ENCODE measurements at regions not wholly inside any gene's neighbourhood (a gene's known extent, or its start where the extent isn't known, plus 50 kb on each side); places are given as distances from the start of the nearest gene placed in this dataset.

DNA sequence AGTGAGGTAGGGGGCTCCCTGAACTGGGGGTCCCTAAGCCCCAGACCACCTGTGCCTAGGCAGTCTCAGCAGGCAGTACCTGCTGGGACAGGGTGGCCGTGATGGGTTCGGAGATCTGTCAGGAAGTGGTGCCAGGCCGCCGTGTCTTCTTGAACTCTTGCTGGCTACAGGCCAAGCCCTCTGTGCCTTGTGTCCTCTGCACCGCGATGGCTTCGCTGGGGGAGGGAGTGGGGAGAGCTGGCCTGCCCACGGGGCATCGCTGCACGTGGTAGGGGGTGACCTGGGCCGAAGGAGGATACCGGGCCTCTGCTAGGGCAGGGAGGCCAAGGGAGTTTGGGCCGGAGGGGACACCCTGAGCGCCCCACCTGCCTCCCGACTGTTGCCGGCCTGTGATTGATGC, 96.7 kb upstream of the NKX1-1 start:
- no peak overlapping the region for H3K9ac ChIP-seq (ENCODE audit: low read depth, low read length)
- no peak overlapping the region for H3K4me3 ChIP-seq (ENCODE audit: low read length)
- WGBS: 92% methylated on average over 16 of the region's 16 CpGs
- peaks cover 2% of the 10 kb centered on the region; the same call in 1 of the 2 replicates for H3K27me3 ChIP-seq (ENCODE audit: insufficient read depth, low read length)
- H3K4me1 ChIP-seq (ENCODE audit: insufficient read depth, low read length): no peaks in the 10 kb centered on the region
- no peaks in the 10 kb centered on the region for H3K9me3 ChIP-seq (ENCODE audit: insufficient read depth, low read depth, low read length)
- H3K36me3 ChIP-seq (ENCODE audit: insufficient read depth, low read length): no peaks in the 10 kb centered on the region
- no peak overlapping the region for H3K27ac ChIP-seq (ENCODE audit: low read depth, low read length)

GRCh38 chr4:1502501-1502886, 96.3 kb upstream of the NKX1-1 start:
- no peaks in the 10 kb centered on the region for H3K36me3 ChIP-seq (ENCODE audit: insufficient read depth, low read length)
- whole genome bisulfite sequencing: 92% methylated on average over 16 of the region's 16 CpGs

DNA sequence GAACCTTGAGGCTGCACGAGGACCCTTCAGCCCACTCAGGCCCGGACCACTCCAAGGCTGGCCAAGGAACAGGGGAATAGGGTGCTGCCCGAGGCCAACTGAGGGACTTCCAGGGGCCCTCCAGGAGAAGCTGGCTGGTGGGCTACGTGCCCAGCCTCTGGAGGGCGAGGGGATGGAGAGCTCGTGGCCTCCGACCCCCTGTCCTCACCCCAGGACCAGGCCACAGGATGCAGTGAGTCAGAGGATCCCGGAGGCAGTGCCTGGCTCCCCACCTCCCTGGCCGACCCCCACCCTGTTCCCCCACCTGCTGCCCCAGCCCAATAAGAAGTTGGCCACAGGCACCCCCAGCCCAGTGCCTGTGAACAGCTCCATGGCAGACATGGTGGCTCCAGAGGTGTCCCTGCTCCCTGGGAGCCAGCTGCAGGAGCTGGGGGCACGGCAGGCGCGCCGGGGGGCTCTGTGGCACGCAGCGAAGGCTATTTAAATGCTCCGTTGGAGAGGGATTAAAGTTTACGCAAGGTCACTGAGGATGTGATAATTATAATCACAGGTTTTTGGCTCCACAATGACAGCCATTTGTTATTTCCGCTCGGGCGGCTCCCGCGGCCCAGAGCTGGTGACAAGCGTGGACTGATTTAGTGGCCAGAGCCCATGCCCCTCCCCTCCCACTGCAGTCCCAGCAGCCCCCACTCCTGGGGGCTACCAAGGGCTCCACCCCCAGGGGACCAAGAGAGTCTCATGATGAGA, 95.7 kb upstream of the NKX1-1 start:
- Histone ChIP-seq H3K9ac (ENCODE audit: low read depth, low read length) (no peak overlapping the region), H3K36me3 (ENCODE audit: insufficient read depth, low read length) (no peaks in the 10 kb centered on the region), H3K4me1 (ENCODE audit: insufficient read depth, low read length) (no peaks in the 10 kb centered on the region), H3K27me3 (ENCODE audit: insufficient read depth, low read length) (peaks cover 2% of the 10 kb centered on the region; the same call in 1 of the 2 replicates), H3K4me3 (ENCODE audit: low read length) (no peak overlapping the region), H3K9me3 (ENCODE audit: insufficient read depth, low read depth, low read length) (no peaks in the 10 kb centered on the region), H3K27ac (ENCODE audit: low read depth, low read length) (no peak overlapping the region)
- 94% methylated on average over 23 of the region's 23 CpGs for WGBS

More at GRCh38 chr4:1502501-1502886, 96.3 kb upstream of the NKX1-1 start:
- Histone ChIP-seq H3K9ac (ENCODE audit: low read depth, low read length) (no peak overlapping the region), H3K27ac (ENCODE audit: low read depth, low read length) (no peak overlapping the region), H3K27me3 (ENCODE audit: insufficient read depth, low read length) (peaks cover 2% of the 10 kb centered on the region; the same call in 1 of the 2 replicates), H3K4me1 (ENCODE audit: insufficient read depth, low read length) (no peaks in the 10 kb centered on the region), H3K4me3 (ENCODE audit: low read length) (no peak overlapping the region), H3K9me3 (ENCODE audit: insufficient read depth, low read depth, low read length) (no peaks in the 10 kb centered on the region)

DNA sequence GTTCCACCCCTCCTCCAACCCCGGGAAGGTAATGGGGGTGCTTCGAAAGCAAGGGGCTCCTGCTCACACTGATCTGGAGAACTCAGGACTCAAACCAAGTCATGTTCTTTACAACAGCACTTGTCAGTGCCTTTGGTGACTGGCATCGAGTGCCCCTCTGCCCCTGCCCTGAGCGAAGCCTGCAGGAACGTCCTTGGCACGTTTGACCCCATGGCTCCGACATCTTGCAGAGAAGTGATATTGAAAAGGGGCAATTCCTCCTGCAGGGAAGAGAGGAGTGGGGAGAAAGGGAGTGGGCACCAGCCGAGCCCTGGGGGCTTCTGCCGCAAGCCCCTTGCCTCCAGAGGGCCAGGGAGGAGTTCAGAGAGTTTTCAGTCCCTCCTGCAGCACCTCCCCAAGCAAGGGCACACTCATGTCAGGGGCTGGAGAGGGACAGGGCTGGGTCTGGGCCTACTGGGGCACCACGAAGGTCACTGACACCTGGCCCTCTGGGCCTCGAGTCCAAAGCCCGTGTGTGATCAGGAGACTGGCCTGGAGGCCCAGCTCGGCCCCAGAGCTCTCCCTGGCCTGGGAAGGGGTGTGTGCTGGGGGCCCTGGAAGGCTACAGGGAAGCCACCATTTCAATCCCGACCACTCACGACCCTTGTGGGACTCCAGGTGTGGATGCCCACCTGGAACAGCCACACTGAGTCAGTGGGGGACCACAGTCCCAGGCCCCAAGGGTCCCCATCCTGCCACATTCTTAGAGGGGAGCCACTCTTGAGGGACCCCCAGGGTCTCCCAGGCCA, 94.9 kb upstream of the NKX1-1 start:
- no peaks in the 10 kb centered on the region for H3K36me3 ChIP-seq (ENCODE audit: insufficient read depth, low read length)
- H3K9me3 ChIP-seq (ENCODE audit: insufficient read depth, low read depth, low read length): no peaks in the 10 kb centered on the region
- no peaks in the 10 kb centered on the region for H3K4me1 ChIP-seq (ENCODE audit: insufficient read depth, low read length)
- H3K9ac ChIP-seq (ENCODE audit: low read depth, low read length): no peak overlapping the region
- no peak overlapping the region for H3K27ac ChIP-seq (ENCODE audit: low read depth, low read length)
- WGBS: 91% methylated on average over 15 of the region's 15 CpGs
- no peak overlapping the region for H3K4me3 ChIP-seq (ENCODE audit: low read length)
- H3K27me3 ChIP-seq (ENCODE audit: insufficient read depth, low read length): peaks cover 2% of the 10 kb centered on the region; the same call in 1 of the 2 replicates

- no peaks in the 10 kb centered on the region for H3K4me1 ChIP-seq (ENCODE audit: insufficient read depth, low read length)
- WGBS: 91% methylated on average over 18 of the region's 18 CpGs
- H3K4me3 ChIP-seq (ENCODE audit: low read length): no peak overlapping the region
- no peaks in the 10 kb centered on the region for H3K9me3 ChIP-seq (ENCODE audit: insufficient read depth, low read depth, low read length)
- H3K27me3 ChIP-seq (ENCODE audit: insufficient read depth, low read length): peaks cover 2% of the 10 kb centered on the region; the same call in 1 of the 2 replicates
- no peak overlapping the region for H3K9ac ChIP-seq (ENCODE audit: low read depth, low read length)
- no peaks in the 10 kb centered on the region for H3K36me3 ChIP-seq (ENCODE audit: insufficient read depth, low read length)
- H3K27ac ChIP-seq (ENCODE audit: low read depth, low read length): no peak overlapping the region
Measured at GRCh38 chr4:1500231-1500965, 94.2 kb upstream of the NKX1-1 start.

DNA sequence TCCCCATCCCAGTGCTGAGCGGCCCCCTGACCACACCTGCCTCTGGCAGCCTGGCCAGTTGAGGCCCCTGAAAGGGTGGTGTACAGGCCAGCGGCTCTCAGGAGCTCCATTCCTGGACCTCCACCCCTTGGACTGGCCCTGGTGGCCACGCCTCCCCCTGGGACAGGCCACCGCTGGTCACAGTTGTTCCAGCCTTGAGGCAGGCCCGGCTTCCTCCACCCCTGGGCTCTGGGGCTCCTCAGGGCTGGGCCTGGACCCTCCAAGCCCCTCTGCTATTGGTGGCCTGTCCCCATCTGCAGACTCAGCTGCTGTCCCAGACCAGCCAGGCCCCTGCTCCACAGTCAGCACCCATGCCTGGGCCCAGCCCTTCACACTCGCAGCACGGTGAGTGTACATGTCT, 93.2 kb upstream of the NKX1-1 start:
- WGBS: 89% methylated on average over 7 of the region's 7 CpGs
- no peaks in the 10 kb centered on the region for H3K9me3 ChIP-seq (ENCODE audit: insufficient read depth, low read depth, low read length)
- H3K27ac ChIP-seq (ENCODE audit: low read depth, low read length): no peak overlapping the region
- H3K4me3 ChIP-seq (ENCODE audit: low read length): no peak overlapping the region
- H3K36me3 ChIP-seq (ENCODE audit: insufficient read depth, low read length): no peaks in the 10 kb centered on the region
- no peak overlapping the region for H3K9ac ChIP-seq (ENCODE audit: low read depth, low read length)
- H3K4me1 ChIP-seq (ENCODE audit: insufficient read depth, low read length): no peaks in the 10 kb centered on the region
- H3K27me3 ChIP-seq (ENCODE audit: insufficient read depth, low read length): peaks cover 2% of the 10 kb centered on the region; the same call in 1 of the 2 replicates

- 80% methylated on average over 7 of the region's 7 CpGs for WGBS
- Histone ChIP-seq H3K9me3 (ENCODE audit: insufficient read depth, low read depth, low read length) (no peaks in the 10 kb centered on the region), H3K27ac (ENCODE audit: low read depth, low read length) (no peak overlapping the region), H3K36me3 (ENCODE audit: insufficient read depth, low read length) (no peaks in the 10 kb centered on the region), H3K9ac (ENCODE audit: low read depth, low read length) (no peak overlapping the region), H3K27me3 (ENCODE audit: insufficient read depth, low read length) (peaks cover 2% of the 10 kb centered on the region; the same call in 1 of the 2 replicates), H3K4me3 (ENCODE audit: low read length) (no peak overlapping the region), H3K4me1 (ENCODE audit: insufficient read depth, low read length) (no peaks in the 10 kb centered on the region)
Measured at GRCh38 chr4:1497189-1497801, 91.1 kb upstream of the NKX1-1 start.

DNA sequence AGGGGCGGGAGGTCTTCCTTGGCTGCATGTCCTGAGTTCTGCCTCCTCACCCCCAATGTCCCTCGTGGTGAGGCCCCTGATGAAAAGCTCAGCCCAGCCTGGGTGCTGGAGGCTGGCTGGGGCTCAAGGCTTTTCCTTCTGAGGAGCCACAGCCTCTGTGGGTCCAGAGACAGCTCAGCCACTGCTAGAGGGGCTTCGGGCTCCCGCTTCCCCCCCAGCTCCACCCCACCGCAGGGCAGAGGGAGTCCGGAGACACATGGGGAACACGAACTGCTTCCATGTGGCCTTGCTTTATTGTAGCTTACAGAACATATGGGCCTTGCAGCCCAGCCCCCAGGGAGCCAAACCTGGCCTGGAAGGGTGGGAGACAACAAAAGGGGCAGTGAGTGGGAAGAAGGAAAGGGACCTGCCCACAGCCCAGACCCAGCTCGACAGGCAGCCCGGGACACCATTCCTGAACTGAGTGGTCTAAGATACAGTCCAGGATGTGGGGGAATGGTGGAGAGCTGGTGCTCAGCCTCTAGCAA, 89.9 kb upstream of the NKX1-1 start:
- H3K9ac ChIP-seq (ENCODE audit: low read depth, low read length): no peak overlapping the region
- H3K27me3 ChIP-seq (ENCODE audit: insufficient read depth, low read length): peaks cover 2% of the 10 kb centered on the region; the same call in 1 of the 2 replicates
- no peaks in the 10 kb centered on the region for H3K9me3 ChIP-seq (ENCODE audit: insufficient read depth, low read depth, low read length)
- 90% methylated on average over 9 of the region's 9 CpGs for WGBS
- no peak overlapping the region for H3K27ac ChIP-seq (ENCODE audit: low read depth, low read length)
- H3K36me3 ChIP-seq (ENCODE audit: insufficient read depth, low read length): no peaks in the 10 kb centered on the region
- no peaks in the 10 kb centered on the region for H3K4me1 ChIP-seq (ENCODE audit: insufficient read depth, low read length)
- no peak overlapping the region for H3K4me3 ChIP-seq (ENCODE audit: low read length)

GRCh38 chr4:1495416-1496115, 89.3 kb upstream of the NKX1-1 start:
- Histone ChIP-seq H3K36me3 (ENCODE audit: insufficient read depth, low read length) (no peaks in the 10 kb centered on the region), H3K4me3 (ENCODE audit: low read length) (no peak overlapping the region), H3K27me3 (ENCODE audit: insufficient read depth, low read length) (peaks cover 2% of the 10 kb centered on the region; the same call in 1 of the 2 replicates), H3K4me1 (ENCODE audit: insufficient read depth, low read length) (no peaks in the 10 kb centered on the region), H3K9ac (ENCODE audit: low read depth, low read length) (no peak overlapping the region), H3K27ac (ENCODE audit: low read depth, low read length) (no peak overlapping the region), H3K9me3 (ENCODE audit: insufficient read depth, low read depth, low read length) (no peaks in the 10 kb centered on the region)
- 90% methylated on average over 34 of the region's 34 CpGs for WGBS

All from HUES64 (cell line).